Heart left ventricle (tissue), 13 donors: ENCODE measurements at regions not wholly inside any gene's neighbourhood (a gene's known extent, or its start where the extent isn't known, plus 50 kb on each side); places are given as distances from the start of the nearest gene placed in this dataset.

ENCODE experiments used
- CTCF ChIP-seq, 12 donors: fragments of 200-600 bp; sonication (generic) in 4 of 12; IDR thresholded peaks; one replicate each; pipeline versions ENCODE4 v1.5.0 to v1.8.0; 2018 to 2022; ENCODE audit warnings: antibody characterized with exemption in 12 of 12, mild to moderate bottlenecking in 5 of 12
- POLR2A ChIP-seq, 2 donors: fragments of 450-650 bp; IDR thresholded peaks; one replicate each; pipeline ENCODE4 v1.6.1; 2017; ENCODE audit warnings: antibody characterized with exemption in 2 of 2, mild to moderate bottlenecking in 2 of 2, moderate library complexity in 2 of 2
- donor health status: ischemic (EF 13 %, LVEDD 7.1; RV severe dilation, severe dysfunction).
- donor health status: DM: no; HTN: yes; CAD: no.
- donor health status: DM: no; HTN: no; CAD: no.
- donor health status: ischemic (EF 25% LVEDD 6.9; RV normal size, moderate dysfunction).
- donor health status: ischemic (EF 25% LVEDD 5.7; RV mildly dilated, moderate dysfunction).
- donor health status: ischemic (EF 35%, LVEDD 5.7; RV mildly dilated, moderate dysfunction).
- donor health status: nonischemic (EF 11% LVEDD 7.7; RV severe dilation, severe dysfunction).
- donor health status: DM: yes; HTN: yes; CAD: no.
- donor health status: PGD.
- donor health status: ischemic (EF 29% LVEDD 5.4; RV normal size, mild dysfunction).
- donor health status: nonischemic (EF 23%, LVEDD 6.1; RV moderate dilation, normal function).

GRCh38 chr16:86431540-86431939 lies 78.8 kb upstream of the FOXF1 start:
- no peak for TF ChIP-seq CTCF (IDR thresholded peaks at IDR 0.05)
- TF ChIP-seq POLR2A (IDR thresholded peaks at IDR 0.05) = no peak
